ENCODE measurements at regions not wholly inside any gene's neighbourhood (a gene's known extent, or its start where the extent isn't known, plus 50 kb on each side); places are given as distances from the start of the nearest gene placed in this dataset.
"Not testable (repeated sequence)": the region's sequence is repeated elsewhere in the genome, so short reads cannot be mapped to it uniquely, and the experiment has no call there.

DNA sequence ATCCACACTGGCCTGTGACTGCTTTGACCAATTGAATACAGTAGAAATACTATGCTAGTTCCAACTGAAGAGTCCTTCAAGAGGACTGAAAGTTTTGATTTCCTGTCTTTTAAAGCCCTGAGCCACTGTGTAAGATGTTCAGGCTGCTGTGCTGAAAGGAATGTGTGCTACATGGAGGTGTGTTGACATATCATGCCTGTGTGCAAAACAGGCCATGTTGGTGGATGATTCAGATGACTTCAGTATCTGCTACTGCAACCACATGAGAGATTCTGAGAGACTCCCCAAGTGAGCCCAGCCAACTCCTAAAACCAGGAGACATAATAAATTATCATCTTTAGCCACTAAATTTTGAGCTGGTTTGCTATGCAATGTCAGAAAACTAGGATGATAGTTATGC is 662.9 kb downstream of the ZEB2 start:
- no peak for DNase-seq (ENCODE audit: low read depth)

DNA sequence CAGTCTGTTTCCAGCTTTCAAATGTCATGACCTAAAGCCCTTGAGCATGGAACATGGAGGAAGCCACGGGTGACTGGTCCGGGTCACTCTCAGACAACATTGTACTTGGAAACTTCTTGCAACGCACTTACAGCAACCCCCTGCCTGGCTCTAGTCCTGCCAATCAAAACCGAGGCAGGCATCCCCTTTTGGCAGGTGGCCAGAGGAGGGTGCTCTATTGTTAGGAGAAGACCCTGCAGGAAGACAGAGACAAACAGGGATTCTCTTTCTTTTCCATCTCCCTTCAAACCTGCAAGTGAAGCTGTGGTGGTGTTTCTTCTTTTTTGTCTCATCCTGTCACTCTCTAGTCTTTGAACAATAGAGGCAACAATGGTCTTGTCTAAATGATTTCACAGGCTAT is 667.2 kb downstream of the ZEB2 start:
- DNase-seq (ENCODE audit: low read depth), result no peak

DNA sequence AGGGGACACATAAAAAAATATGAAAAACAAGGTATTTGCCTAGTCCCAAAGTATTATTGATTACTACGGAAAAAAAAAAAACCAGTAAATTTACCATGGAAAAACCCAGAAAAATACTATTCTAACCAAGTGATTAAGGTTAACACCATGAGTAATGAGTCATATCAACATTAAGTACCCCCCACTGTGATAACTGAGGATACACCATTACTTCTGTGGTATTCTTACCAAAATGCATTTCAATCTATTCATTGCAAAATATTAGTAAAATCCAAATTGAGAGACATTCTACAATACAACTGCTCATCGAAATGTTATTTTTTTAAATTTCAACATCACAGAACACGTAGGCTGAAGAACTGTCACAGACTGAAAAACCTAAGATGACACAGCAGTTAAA is 669.8 kb downstream of the ZEB2 start:
- DNase-seq (ENCODE audit: low read depth), result no peak

DNA sequence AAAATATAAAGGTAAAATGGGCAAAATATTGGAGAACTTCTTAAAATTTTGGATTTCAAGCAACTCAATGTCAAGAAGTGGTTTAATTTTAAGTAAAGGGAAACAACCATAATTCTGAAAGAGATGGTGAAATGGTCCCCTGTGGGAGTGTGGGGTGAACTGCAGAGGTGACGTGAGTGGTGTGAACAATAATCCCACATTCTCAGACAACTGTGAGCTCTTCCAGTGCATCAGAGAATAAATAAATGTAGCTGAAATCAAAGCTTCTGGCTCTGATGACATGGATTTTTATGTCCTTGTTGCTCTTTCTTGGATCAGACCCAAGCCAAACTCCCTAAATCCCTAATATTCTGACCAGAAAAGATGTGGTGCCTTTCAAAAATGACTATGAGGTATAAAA is 672.7 kb downstream of the ZEB2 start:
- no peak for DNase-seq (ENCODE audit: low read depth)

DNA sequence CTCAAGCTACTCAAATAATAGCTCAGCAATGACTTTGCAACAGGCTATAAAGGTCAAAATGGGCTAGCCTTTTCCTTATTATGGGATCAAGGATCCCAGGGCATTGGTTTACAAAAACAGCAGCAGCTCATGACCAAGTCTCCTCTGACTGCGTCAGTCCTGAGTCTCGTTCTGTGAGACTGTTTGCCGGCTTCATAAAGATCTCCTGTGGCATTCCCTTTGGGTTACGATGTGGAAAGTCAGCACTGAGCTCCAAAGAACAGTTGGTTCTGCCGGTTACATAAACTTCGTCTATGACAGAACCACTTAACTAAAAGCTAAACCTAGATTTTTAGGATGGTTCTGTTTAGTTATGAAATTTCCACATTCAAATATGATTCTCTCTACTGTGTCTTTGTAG is 674.9 kb downstream of the ZEB2 start:
- DNase-seq (ENCODE audit: low read depth), result no peak

DNA sequence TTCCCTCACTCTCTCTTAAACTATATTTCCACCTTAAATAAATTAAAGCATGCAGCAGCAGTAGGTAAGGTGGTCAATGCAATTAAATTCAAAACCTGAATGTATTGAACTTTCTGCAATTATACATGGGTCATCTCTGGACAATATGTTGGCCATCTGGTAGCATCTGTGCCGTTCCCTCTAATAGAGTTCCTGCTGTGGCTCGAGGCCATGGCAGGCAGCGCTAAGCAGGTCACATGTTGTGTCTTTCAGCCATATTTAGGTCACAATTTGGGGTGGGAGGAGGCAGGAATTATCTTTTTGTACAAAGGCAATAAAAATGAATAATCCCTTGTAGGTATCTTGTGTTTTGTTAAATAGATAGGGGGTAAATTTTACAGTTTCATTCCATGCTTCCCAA is 676.2 kb downstream of the ZEB2 start:
- no peak for DNase-seq (ENCODE audit: low read depth)

DNA sequence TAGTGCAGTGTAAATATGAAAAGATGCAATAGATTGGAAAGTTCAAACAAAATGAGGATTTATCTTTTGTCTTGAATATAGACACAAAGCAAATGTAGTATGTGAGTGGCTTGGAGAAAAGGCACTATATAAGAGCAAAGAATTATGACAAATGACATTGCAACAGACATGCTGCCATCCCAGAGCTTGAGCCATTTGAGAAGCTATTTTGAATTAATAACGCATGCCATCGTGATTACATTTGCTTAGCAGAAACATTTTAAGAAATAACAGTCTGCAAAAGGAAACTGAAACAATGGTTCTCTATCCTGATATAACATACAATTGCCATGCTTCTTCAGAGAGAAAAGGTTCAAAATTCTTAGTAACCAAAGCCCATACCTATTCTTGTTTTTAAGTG is 677.1 kb downstream of the ZEB2 start:
- no peak for DNase-seq (ENCODE audit: low read depth)

DNA sequence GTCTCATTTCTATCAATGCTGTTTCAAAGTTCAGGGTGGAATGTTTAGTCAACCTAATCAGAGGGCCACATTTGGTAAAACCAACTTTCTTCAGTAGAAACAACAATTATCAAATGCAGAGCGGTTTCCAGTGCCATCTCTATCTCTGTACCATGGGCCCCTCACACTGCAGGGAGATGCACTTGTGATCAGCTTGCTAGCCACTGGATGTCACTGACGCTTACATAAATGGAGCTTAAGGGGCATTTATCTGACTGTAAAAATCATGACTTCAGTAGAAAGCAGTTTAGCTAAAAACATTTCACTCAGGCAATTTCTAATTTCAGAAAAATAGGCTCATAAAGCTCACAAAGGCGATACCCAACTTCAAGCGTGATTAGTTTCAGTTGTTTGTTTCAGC is 678.0 kb downstream of the ZEB2 start:
- DNase-seq (ENCODE audit: low read depth), result no peak

DNA sequence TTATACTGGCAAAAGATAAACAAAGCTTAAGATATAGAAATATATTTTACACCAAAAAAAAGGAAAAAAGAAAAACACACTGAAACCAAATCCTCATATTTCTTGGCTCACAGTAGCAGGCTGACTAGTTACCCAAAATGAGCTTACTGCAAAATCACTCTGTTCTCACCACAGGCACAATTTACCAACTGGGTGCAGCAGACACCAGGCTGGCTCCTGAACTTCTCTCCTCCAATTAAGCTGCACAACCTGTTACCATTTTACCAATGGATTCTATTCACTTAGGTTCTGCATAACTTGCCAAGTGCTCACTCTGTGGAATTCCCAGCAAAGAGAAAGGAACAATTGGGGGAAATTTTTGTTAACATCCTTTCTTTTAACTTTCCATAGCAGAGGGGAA is 679.3 kb downstream of the ZEB2 start:
- DNase-seq (ENCODE audit: low read depth), result no peak

DNA sequence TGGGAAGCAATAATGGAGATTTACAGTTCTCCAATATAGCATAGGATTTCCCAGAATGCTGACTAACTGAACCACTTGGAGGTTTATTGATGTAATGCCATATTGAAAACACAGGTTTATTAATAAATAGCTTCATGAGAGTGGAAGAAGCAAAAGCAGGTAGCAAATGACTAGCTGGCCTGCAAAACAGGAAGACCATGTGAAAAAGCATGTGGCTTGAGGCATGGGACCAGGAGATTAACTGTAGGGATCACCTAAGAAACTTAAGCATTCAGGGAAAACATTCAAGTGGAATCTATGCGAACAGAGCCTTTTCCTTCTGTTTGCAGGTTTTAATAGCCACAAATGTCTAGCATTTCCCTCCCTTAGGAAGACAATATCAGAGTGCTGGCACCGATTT is 679.7 kb downstream of the ZEB2 start:
- no peak for DNase-seq (ENCODE audit: low read depth)

DNA sequence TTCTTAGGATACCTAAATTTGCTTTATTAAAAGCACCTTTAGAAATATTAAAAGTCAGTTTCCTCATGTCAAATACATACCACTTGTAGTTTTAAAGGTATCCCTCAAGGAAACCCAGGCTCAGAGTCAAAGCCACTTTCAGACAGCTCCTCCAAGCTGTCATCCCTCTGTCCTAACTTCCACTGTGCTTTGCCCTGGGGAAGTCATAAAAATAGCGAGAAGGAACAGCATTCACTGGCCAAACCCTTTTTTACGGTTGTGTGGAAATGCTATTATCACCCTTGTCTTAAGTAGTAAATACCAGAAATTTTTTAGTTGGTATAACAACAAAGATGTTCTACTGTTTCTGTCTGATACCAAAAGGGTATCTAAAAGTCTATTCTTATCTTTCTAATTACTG is 680.5 kb downstream of the ZEB2 start:
- DNase-seq (ENCODE audit: low read depth), result no peak

DNA sequence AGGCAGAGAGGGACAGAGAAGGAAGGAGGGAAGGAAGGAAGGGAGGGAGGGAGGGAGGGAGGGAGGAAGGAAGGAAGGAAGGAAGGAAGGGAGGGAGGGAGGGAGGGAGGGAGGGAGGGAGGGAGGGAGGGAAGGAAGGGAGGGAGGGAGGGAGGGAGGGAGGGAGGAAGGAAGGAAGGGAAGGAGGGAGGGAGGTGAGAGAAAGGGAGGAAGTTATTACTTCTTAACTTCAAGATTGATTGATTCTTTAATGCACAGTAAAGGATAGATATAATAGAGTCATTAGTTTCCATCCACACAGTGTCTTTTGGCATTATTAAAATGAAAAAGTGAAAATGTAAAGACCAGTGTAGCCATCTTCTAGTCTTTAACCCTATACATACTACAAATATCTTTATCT is 682.9 kb downstream of the ZEB2 start:
- DNase-seq (ENCODE audit: low read depth), result not testable (repeated sequence)

DNA sequence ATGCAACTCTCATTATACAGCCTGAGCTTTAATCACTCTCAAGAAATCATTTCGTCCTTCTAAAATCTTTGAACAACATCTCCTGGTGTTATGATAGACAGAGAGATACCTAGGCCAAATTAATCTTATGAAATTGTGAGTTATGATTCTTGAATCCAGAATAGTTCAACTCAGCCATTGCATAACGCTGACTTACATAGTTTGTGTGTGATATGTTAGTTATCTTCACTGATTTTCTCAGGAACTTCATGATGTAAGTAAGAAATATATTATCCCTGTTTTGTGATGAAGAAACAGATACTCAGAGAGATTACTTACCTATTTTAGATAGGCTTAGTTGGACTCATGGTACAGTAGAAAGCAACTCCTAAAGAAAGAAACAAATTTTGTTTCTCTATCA is 684.4 kb downstream of the ZEB2 start:
- DNase-seq (ENCODE audit: low read depth), result no peak

DNA sequence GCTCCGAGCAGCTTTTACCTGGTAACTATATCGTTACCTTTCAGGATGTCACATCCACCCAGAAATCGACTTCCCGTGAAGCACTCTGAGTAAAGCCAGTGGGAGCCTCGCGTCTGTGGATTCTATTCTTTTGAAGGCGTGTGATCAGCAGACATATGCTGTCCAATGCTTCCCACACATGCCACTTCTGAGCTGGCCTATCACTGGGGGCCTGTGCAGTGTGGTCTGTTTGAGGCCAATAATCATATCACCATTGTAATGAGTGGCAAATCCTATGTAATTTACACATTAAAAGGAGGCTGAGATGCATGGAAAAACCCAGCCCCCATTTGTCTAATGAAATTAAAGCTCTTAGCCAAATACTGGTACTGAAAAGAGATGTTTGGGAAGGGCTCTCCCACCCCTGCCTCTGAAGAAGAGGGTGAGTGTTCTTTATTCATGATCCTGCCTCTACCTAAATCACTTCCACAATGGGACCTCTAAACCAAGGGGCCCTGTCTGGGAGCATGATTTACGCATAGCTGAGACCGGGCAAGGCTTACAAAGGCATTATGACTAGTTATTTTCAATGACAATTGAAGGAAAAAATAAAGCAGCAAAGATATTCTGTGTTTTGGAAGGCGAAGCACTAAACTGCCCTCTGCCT is 686.8 kb downstream of the ZEB2 start:
- no peak for DNase-seq (ENCODE audit: low read depth)

DNA sequence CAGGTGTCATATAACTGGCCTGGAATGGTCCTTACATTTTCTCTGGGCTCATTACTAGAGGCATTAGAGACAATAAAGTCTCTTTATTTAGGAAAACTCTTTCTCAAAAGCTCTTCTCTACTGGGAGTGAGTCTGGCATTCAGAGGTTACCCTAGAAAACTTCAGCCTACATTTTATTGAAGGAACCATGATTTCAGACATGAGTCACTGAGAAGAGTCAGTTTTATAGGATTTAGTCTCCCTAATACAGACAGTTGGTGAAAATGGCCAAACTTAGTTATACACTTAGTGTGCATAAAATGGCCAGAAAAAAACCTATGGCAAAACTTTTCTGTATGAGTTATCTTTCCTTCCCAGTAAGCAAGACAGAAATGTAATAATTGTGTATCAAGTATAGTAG is 689.4 kb downstream of the ZEB2 start:
- DNase-seq (ENCODE audit: low read depth), result no peak

DNA sequence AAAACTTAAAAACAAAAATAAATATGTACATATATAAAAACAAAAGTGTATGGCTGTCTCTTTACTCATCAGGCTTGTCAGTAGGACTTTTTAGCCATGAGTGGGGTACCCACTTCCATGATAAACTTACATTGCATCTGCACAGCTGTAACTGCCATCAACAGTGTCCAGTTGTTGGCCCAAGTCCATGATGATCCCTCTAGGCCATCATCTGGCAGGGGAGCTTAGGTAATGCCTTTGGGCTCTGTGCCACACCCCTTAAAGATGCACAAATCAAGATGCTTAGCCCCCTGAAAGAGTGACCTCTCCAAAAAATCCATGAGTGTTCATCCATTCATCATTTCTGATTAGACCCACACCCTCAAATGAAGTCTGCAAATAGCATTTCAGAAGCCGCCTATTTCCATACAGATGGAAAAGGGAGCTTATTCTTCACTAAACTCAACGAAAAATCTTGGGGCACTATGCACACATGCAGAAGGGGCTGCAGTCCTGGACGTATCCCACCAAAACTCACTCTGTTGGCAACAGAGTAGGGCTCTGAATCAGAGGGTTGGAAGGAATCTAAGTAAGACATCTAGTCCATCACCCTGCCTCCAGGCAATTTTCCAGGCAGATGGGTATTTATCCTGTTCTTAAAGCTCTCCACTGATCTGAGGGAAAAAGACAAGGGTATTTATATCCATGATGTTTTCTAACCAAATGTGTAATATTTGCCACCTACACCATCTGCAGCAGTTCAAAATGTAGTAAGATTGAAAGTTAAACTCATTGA is 691.0 kb downstream of the ZEB2 start:
- DNase-seq (ENCODE audit: low read depth), result no peak

DNA sequence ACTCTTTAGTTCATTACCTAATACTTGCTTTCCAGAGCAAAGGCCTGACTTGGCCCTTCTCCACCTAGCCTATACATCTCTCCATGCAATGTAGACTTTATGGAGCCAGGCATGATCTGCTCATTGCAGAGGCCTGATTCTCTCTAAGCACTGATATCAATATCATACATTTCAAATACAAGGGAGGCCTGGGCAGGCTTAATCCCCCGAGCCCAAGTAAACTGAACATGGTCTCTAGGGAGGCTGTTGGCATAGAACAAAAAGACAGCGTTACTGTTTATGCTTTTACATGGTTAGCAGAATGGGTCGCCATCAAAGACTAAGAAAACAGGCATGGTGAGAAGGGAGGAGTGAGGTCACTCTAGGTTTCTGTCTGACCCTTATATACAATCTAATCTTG is 695.1 kb downstream of the ZEB2 start:
- no peak for DNase-seq (ENCODE audit: low read depth)

DNA sequence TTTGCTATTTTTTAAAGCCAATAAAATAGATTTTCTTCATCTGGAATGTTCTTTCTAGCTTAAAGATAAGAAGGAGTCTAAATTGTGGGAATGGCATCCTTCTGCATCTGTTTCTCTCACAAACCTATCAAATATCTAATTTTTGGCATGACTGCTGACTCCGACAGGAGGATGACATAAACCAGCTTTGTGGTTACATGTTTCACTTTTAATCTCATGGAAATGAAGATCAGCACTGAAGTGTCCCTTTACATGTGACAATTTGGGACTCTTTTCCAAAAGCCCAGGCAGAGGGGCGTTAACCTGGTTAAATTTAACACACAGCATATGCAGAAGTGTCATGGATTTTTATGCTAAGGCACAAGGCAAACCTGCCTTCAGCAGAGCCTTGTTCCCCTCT is 694.7 kb downstream of the ARHGAP15 start:
- no peak for DNase-seq (ENCODE audit: low read depth)

DNA sequence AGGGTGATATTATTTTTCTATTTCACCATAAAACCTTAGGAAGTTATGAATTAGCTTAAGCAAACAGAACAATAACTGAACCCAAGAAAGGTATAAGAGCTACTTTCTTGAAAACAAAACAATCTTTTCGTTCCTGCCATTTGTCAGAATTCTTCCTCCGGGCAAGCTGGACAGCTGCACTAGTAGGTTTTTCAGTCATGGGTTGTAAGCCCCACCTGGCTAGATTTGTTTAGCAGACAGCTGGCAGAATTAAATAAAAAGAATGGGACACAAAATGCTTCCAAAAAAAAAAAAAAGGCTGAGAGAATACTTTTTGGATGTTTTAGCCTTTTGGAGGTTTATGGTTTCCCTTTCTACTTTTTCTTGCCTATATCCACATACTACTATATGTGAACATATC is 694.1 kb downstream of the ARHGAP15 start:
- no peak for DNase-seq (ENCODE audit: low read depth)

DNA sequence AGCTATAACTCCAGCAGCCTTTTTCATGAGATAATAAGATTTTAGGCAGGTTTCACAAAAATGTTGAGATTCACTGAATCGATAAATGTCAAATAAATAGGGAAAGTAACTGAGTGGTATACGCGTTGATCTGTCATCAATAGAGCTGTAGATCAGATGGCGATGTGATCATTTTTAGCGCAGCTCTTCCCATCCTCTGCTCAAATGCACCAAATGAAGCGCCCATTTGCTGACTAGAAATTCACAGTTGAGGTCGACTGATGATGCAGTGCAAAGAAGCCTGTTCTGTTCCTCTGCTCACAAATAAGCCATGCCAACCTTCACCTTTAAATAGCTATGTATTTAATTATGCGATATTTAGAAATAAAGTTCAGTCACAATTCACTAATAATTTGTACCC is 693.5 kb downstream of the ARHGAP15 start:
- no peak for DNase-seq (ENCODE audit: low read depth)

DNA sequence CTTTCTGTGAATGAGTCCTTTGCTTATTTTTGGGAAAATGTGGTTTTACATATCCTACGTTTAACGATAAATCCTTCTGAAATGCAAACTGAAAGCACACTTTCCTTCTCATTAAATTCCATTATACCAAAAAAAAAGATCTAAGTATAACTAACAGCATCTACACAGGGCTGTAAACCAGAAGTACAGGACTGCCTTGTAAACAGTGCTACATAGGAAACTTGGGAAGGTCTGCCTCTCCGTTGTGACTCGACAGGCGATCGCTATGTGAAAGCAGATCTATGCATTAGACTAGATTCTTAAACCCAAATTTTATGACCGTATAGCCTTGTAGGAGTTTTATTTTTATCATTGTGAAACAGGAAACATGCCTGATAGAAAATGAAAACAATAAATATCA is 690.5 kb downstream of the ARHGAP15 start:
- DNase-seq (ENCODE audit: low read depth), result no peak

DNA sequence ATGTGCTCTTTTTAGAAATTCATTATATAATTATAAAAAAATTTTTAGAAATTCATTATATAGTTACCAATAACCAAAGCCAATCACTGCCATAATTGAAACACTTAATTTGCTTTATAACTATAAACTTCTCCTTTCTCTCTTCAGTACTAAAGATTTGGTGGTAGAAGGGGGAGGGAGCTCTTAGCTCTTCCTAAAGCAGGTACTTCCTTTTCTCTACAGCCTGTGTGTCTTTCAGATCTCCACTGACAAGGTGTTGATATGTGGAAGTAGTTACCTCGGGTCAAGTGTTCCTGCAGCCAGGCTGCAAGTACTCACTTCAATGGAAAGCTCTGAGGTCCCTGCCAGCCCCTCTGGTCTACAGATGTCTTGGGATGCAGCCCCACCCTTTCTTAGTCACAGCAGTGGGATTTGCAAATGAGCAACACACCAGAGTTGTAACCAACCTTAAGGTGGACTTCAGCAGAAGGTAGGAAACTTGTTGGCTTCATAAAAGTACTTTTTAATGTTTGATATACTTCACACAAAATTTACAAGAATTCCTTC is 690.0 kb downstream of the ARHGAP15 start:
- DNase-seq (ENCODE audit: low read depth), result no peak

All from activated T-cell treated with anti-CD3 and anti-CD28 coated beads for 24 hours (primary cell).